GM18868 (cell line): ENCODE measurements at regions not wholly inside any gene's neighbourhood (a gene's known extent, or its start where the extent isn't known, plus 50 kb on each side); places are given as distances from the start of the nearest gene placed in this dataset.

Source experiments
- ATAC-seq: cut with Tn5 transposase; IDR thresholded peaks from one replicate; pipeline ENCODE4 v1.9.1; 2021; ENCODE audit warnings: mild to moderate bottlenecking, moderate library complexity; ENCODE audit not compliant: unreplicated experiment

DNA sequence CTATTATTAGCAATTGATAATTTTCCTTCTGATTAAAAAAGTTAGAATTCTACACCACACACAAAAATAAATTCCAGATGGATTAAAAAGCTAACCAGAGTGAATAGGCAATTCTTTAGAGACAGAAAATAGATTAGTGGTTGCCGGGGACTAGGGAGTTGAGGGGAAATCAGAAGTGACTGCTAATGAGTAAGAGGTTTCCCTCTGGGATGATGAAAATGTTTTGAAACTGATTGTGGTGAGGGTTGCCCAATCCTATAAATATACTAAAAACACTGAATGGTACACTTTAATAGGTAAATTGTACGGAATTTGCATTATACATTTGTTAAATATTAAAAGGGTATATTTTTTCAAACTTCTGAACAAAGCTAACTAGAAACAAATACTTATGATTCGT is 214.9 kb downstream of the GPAM start:
- ATAC-seq = no peak

DNA sequence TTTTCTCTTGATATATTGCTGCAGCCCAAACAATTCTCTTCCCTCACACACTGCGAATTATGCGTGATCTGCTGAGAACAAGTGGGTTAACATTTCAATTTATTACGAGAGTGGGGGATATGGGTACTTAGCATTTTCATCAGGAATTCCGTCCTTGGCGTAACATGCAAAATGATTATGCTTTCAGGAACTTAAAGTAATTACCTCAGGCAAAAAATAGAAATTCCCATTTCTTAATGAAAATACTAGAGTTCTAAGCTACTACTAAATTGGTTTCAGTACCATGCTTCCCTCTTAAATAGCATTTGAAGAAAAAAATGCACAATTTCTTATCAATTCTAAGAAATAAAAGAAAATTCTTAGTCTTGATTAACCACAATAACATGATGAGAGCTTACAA is 213.5 kb downstream of the GPAM start:
- no peak for ATAC-seq

DNA sequence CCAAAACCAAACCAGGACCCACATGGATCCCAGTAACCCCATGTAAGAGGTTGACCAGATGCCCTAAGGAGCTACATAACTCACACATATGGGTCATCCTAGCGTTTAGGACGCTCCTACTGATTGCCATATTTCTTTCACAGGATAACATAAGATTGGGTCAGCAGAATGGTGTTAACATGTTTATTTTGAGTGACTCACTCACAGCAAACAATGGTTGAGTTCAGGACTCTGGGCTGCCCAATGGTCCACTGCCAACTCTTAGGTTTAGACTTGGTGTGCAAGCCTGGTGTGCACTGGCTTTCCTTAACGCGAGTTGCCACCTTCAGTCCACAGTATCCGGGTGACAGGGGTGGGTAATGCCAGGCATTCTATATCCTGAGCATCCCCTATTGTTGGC is 211.5 kb downstream of the GPAM start:
- no peak for ATAC-seq

DNA sequence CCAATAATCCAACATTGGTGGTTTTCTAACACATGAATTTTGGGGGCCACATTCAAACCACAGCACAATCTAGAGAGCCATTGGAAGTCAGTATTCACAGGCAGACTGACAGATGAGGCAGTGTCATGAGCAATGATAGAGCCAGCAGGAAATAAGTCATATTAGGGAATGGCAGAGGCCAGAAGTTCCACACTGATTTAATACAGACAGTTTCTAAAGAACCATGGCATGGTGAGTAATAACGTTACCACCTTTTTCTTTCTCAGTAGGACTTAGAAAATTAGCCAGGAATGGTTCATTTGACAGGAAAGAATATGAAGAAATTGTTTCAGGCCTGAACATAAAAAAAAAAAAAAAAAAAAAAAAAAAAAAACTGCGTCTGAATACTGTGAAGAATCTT is 210.3 kb downstream of the GPAM start:
- ATAC-seq = no peak

DNA sequence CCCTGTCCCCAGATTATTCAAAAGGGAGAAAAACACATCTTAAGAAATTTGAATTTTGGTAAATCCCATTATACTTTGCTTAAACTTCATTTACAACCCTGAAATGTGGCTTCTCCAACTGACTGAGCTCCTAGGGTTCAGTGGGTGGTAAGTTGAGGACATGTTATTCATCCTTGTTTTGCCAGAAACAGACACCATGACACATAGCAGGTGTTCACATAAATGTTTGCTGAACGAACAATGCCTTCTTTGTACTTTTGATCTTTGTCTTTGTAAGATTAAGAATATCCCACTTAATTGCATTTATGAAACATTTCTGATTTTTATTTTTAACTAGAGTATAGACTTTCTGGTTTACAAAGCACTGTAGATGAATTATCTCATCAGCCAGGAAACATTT is 209.7 kb downstream of the GPAM start:
- ATAC-seq = no peak

DNA sequence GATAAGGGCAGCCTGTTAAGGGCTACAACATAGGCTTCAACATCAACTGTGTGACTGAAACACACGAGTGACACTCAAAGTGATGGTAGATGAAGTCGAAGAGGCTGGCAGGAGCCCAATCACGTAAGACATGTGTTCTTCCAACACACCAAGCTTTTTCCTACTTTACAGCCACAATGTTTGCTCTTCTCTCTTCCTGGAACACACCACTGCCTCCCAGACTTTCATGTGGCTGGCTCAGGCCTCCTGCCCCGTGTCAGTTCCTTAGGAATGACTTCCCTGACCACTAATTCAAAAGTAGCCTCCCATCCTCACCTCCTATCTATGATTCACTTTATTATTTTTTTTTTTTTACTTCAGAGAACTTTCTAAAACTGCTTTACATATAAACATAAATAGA is 209.2 kb downstream of the GPAM start:
- no peak for ATAC-seq

DNA sequence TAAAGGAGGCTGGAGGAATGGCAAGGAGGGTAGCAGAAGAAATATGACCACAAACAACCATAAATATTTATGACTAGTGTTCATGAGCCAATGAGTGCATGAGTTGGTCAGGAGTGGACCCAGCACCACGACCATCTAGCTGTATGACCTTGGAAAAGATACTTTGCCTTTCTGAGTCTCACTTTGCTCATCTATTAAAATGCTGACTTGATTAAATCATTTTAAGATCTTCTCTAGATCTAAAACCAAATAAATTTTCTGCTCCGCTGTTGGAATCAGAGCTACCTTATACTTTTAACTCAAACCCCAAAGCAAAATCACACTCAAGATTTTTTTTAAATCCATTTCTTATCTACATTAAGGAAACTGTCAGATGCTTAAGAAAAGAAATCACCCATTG is 207.0 kb downstream of the GPAM start:
- no peak for ATAC-seq

DNA sequence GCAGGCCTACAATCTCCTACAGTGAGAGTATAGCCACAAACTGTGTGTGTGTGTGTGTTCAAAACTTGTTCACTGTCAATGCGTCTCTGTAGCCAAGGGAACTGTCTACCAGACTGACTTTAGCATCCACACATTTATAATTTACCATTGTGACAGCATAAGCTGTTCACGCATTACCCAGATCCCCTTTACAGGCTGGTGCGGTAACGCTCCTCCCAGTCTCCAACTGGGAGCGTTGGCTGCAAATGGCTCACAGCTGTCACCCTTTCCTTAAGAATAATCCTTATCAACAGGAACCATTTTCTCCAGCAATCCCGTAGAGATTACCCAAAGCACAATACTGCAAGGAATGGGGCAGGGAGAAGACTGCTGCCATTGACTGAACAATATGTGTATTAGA is 199.5 kb downstream of the GPAM start:
- ATAC-seq = no peak

DNA sequence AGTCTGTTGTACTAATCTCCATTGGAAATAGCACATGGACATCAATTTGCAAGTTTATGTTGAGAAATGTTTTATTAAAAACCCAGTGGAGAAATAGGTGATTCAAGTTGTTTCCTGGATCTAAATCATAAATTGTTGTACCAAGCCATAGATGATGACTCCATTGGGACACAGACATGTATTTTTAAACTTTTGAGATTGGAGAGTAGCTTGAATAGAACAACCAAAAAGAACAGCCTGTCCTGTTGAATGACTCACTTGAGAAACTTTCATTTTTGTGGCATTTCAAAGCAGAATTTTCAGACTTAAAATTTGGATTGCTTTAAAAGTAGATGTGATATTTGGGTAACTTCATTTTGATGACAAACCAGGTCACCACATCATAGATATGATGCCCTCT is 197.5 kb downstream of the GPAM start:
- ATAC-seq = no peak

DNA sequence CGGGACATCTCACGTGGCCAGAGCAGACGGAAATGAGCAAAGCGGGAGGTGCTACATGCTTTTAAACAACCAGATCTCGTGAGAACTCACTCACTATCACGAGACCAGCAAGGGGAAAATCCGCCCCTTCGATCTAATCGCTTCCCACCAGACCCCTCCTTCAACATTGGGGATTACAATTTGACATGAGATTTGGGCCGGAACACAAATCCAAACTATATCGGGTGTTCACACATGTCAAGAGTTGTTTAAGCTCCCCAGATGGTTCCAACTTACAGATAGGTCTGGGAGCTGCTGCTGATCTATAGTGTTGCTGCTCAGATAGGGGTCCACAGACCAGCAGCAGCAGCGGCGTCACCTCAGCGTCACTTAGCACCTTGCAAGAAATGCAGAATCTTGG is 194.9 kb downstream of the GPAM start:
- no peak for ATAC-seq

DNA sequence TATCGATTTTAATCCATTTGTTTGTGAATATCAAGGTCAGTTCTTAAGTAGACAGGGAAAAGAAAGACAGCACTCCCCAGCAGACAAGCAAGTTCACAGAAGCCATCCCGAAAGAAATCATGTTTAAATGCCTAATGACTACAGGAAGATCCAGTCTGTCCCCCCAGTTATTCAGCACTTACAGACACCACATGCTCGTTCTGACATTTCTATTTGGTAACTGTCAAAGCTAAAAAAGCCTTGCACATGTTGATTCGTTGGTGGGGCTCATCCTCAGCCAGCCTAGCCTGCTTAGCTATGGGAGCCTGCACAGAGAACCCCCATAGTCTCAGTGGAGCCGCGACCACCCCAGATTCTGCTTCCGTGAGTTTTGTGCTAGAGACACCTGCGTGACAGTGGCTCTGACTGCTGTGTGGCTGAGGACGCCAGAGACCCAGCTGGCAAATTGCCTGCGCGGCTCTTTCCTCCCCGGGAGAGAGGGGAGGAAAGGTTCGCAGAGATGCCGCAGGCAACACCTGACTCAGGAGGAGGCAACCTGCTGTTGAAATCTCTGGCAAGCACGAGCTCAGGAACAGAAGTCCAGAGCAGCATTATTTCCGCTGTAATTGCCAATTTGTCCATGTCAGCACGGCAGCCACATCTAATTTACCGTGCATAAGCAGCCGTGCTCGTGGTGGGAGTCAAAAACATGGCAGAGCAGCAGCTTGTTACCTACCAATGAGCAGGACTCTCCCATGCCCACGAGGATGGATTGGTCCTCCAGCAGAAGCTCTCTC is 194.2 kb downstream of the GPAM start:
- no peak for ATAC-seq

DNA sequence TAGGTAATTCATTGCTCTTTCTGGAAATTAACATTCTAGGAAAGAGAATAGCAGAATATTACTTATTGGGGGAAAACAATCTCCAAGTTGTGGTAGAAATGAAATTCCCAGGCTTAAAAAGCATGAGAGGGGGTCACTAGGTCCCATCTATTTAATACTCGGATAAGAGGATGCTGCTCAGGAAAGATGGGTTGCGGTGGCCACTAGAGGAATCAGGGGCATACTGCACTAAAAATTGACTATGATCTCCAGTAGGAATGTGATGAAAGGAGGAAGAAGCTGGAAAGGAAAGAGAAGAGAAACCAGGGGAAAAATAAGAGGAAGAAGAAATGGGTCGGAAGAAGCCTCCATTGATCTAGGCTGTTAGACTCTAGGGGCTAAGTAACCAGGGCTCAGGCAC is 192.8 kb downstream of the GPAM start:
- ATAC-seq = no peak

DNA sequence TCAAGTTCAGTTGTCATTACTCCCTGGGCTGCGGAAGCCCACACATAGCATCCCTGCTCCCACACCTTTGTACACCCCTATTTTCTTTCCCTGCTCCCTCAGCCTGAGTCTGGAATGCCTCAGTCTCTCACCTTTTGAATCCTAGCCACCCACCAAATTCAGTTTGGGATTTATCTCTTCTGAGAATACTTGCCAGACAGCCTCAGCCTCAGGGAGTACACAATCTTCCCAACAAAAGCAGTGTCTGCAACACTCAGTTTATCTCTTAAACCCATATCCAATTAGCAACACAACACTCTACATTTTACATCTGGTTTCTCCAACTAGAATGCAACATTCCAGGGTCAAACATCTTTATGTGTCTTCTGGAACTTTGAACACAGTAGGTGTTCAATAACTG is 190.2 kb downstream of the GPAM start:
- no peak for ATAC-seq

DNA sequence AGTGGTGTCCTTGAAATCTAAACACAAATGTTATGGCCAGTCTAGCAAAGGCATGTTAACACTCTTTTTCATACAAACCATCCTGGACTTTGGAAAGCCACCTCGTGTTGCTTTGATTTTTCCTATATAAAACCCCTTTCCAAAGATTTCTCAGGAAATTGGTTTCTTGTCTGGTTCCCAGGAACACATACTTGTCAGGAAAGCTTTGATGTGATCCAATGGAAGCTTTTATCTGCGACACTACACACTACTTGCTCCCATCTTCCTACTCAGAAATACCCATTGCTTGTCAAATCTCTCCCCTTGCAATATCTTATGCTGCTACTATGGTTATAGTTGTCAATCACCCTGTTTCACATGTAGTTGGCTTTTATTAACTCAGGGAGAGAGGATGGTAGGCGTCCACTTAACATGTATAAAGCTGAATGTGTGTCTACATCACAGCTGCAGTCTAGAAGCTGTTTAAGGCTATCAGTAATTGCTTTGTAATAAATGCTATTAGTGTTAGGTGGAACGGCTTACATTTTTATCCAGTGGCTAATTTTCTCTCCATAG is 189.6 kb downstream of the GPAM start:
- ATAC-seq = no peak

DNA sequence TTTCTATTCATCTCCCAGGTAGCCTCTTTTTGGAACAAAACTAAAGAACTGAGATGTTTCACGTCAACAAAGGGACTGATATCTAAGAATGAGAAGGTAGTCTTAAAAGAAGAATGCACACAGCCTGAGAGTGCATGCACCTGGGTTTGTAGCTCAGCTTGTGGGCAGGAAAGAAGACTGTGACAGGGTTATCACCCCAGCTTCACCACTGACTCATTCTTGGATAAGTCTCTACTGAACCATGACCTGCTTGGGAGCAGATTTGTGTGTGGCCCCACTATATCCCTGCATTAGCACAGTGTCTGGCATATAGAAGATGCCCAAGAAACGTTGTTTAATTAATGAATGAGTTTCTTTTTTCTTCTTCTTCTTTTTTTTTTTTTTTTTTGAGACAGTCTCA is 187.5 kb downstream of the GPAM start:
- peak; percentile 98 for ATAC-seq

DNA sequence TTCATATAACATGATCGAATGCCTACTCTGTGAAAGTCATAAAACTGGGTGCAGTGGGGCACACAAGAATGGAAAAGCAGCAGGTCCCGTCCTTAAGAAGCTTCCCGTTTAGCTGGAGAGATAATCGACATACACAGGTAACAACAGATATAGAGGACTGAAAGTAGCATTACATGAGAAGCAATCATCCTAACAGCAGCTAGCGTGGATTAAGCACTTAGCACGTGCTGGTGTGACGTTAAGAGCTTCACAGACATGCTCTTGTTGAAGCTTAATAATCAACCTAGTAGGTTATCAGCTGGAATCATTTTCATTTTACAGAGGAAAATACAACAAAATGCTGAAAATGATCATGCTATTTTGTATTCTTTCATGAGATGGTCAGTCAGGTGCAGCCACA is 184.8 kb downstream of the GPAM start:
- no peak for ATAC-seq

DNA sequence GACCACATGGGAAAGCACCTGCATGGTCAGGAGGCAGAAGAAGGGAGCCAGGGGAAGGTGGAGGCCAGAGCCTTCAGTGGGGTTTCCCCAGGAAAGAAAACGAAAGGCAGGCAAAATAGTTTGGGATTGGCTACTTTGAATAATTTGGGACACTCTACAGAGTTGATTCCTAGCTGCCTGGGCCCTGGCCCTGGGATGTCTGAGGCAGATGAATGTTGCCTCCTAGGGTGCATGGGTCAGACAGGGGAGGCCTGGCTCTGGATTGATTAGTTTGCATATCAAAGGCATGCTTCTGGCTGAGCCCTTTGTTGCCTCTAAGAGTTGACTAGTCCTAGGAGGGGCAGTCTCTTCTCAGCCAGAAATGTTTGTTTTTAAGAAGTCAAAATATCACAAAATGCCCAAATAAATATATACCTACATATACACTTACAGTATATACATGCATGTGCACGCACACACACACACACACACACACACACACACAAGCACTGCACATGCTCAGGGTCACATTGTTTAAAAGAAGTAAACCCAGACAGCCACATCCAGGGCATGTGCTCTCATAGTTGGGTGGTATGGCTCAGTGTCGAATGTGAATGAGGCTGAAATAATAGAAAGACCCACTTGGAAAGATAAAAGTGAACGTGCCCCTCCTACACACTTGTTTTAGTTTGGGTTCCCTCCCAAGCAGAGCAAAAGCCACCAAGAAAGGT is 184.2 kb downstream of the GPAM start:
- ATAC-seq = no peak

DNA sequence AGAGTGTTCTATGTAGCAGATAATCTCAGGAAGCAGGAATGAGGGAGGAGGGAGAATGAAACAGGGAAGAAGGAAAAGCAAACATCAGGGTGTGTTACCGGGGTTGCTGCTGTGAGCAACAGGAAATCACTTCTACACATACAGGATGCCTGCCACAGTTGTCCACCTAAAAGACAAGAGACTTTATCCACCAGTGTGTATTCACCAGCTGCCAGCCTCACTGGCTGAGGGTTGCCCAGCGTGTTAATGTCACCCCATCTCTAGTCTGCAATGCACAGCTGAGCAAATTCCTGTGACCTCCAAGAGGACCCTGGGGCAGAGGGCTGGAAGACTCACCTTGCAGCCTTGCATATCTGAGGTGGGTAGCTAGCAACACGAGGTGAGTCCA is 183.7 kb downstream of the GPAM start:
- no peak for ATAC-seq

DNA sequence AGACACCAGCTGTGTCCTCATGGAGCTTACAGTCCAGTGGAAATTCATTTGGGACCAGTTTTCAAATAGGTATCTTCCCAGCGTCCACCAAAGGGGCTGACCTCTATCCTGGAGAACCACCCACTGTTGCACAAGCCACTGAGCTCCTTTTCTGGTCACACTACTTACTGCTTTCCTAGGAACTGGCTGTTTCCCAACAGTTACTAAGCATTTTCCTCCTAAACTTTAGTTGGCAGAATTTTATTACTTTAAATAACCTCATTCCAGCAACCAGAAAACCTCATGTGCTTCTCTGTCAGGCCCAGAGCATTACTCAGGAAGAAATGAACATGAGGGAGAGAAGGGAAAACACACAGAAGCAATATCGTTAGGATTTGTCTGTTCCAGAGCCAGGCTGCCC is 183.1 kb downstream of the GPAM start:
- no peak for ATAC-seq

DNA sequence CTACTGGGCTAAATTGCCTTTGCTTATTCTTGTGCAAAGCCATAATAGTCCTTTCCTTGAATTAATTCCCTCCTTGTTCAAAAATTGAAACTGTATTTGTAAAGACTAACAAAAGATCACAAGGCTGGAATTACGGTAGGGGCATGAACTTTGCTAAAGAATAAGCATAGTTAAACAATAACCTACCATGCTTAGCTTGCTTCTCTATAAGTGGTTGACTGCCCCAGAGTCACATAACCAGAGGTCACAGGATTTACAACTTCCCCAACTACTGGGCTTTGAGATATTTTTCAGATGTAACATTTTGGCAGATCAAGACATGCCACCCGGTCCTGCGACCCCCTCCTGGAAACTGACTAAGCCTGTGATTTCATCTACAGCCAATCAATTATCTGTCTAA is 181.4 kb downstream of the GPAM start:
- ATAC-seq = no peak

DNA sequence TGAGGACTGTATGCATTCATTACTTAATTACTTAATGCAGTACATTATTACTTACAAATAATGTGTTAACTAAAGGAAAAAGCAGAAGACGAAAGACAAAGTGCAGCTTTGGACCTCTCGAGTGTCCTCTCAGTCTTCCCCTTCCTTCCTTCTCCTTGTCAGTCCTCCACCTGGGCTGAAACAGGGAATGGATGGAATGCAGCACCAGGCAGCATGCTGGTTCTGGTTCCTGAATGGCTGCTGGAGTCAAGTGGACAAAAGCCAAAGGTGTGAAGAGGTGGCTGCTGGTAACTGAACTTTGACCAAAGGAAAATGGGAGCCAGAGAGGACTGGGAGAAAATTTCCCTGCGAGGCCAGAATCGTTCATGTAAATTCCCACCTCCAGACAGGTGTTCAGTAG is 179.5 kb downstream of the GPAM start:
- no peak for ATAC-seq

DNA sequence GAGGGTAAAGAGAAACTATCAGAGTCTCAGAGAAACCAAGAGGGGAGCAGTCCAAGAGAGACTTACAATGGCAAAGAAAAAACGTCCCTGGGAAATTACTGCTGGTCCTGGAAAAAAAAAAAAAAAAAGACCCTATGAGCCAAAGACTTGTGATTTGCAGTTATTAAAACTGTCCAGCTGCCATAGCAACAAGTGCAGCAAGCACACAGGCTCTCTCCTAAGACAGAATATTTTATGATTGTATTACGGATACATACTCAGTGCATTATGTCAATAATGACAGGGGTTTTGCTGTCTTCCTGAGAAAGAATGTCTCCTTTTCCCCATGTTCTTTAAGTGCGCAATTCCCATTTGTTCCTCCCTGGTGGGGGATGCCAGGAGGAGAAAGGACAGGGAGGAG is 178.5 kb downstream of the GPAM start:
- ATAC-seq = no peak

DNA sequence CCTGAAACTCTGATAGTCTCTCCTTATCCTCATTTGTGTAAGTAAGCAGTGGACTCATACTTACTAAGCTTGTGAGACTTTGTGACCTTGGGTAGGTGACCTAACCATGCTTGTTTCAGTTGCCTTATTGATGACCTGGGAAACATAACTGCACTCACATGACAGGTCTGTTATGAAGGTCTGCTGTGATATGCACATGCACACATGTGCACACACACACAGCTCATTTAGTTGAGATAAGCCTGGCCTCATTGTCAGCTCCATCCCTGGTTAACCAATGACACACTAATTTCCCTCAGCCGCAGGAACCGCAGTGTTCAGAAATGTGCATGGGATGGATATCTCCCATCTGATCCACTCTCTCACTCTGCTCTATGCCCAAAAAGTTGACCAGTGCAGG is 177.2 kb downstream of the GPAM start:
- ATAC-seq = no peak
